NCI-H1930 (cell line): ENCODE measurements at regions not wholly inside any gene's neighbourhood (a gene's known extent, or its start where the extent isn't known, plus 50 kb on each side); places are given as distances from the start of the nearest gene placed in this dataset.
"Not testable (repeated sequence)": the region's sequence is repeated elsewhere in the genome, so short reads cannot be mapped to it uniquely, and the experiment has no call there.

Experiments used
- DNase-seq, 2 experiments: peaks; one replicate each; lab custom pipeline; 2025; lab: John Stamatoyannopoulos, UW

DNA sequence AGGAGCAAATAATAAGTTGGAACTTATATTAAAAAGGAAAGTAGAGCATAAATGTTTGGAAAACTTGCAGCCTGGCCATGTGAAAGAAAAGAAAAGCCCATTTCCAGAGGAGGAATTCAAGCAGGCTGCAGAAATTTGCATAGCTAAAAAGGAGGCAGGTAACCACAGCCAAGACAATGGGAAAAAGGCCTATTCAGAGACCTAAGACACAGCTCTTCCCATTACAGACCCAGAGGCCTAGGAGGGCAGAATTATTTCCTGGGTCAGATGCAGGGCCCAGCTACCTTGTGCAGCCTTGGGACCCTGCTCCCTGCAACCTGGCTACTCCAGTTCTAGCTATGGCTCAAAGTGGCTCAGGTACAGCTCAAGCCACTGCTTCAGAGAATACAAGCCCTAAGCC is 234.6 kb upstream of the BCHE start:
- DNase-seq, result no peak

DNA sequence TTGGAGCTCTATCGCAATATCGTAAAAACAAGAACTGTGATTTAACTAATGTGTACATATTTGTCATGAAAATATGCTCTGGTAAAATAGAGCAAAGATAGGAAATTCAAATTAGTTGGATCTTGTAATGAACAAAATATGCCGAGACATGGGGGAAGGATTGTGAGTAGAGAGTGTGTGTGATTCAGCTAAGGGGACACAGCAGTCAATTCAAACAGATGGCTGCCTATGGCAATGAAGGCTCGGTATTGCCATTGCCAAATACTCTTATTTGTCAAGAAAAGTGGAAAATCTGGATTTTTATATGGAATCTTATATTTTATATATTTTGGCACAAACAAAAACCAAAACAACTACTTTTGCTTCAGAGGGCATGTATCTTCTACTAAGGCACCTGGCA is 227.3 kb upstream of the BCHE start:
- DNase-seq, result no peak

DNA sequence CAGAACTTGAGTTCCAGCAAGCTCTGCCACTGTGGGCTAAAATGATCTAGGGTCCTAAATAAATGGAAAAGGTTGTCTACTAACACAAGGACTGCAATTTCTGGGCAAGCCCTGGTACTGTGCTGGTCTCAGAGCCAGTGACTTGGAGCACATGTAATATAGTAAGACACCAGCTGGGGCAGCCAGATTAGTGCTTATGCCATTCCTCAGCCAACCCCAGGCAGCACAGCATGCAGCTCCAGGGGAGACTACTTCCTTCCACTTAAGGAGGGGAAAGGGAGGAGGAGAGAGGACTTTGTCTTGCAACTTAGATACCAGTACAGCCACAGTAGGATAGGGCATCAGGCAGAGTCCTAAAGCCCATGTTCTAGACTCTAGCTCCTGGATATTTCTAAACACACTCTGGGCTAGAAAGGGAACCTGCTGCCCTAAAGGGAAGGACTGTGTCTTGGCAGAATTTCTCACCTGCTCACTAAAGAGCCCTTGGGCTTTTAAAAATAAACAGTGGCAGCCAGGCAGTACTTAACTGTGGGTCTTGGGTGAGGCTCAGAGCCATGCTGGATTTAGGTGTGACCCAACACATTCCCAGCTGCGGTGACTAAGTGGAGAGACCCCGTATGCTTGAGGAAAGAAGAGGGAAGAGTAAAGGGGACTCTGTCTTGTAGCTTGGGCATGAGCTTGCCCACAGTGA is 223.7 kb upstream of the BCHE start:
- no peak for DNase-seq

DNA sequence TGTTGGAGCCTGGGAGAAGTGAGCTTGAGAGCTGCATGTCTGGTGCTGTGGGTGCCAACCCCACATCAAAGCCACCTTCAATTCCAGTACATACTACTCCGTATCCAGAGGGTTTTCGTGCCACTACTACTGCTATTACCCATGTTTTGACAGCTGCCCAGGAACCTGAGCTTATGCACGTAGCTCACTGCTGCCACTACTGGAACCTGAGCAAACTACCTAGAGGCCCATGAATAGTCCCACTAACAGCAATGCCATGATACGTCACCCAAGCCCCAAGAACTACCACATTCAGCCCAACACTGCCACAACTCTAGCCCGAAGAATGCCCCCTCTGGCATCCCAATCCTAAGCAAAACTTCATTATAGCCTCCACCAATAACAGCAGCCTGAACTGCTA is 215.2 kb upstream of the BCHE start:
- no peak for DNase-seq

DNA sequence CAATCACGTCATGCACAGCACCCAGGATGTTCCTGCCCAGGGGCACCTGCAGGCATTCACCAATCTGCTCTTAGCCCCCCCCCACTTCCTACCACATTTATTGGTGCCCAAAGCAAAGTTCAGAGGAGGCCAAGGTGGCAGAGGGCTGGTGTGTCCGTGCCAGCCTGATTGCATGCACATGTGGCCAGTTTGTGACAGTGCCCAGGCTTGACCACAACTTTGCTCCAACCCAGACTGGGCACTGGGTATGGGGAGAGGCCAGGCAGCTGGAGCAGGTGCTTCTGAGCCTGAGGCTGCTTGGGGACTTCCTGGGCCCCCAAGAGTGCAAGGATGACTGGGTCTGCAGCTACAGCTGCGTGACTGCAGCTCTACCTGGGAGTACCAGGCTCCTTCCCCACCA is 192.3 kb upstream of the BCHE start:
- no peak for DNase-seq

- no peak for DNase-seq
Measured at GRCh38 chr3:166013073-166013679, 176.0 kb upstream of the BCHE start.

- no peak for DNase-seq
Measured at GRCh38 chr3:166011771-166012170, 174.5 kb upstream of the BCHE start.

DNA sequence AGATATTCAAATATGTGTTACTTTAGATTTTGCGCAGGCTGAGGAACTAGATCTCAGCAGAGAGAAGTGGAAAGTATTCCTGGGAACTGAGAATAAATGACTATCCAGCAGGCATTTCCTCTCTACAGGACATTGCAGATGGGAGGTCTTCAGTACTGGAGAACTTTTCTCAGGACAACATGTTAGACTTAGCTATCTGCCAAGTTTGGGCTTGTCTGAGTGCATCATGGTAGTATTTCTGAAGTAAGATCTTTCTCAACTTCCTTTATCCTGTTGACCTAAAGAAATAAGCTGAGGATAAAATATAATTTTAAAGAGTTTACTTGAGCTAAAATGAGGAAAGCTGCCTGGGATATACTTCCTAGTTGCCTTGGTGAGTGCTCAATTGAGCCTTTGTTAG is 167.9 kb upstream of the BCHE start:
- DNase-seq, result no peak

DNA sequence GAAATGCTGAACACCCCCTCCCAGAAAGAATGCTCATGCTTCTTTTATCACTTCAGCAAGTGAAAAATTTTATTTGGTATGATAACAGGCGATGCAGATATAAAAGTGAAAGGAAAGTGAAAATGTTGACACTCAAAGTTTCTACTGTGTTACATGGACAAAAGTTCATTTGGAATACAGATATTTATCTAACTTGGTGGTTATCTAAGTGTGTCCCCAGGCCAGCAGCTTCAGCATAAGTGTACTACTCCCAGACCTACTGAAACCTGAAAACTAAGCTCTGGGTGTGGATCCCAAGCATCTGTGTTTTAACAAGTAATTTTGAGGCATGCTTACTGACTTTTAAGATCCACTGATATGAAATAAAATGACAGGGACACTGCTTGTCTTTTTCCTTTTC is 157.1 kb upstream of the BCHE start:
- no peak for DNase-seq

DNA sequence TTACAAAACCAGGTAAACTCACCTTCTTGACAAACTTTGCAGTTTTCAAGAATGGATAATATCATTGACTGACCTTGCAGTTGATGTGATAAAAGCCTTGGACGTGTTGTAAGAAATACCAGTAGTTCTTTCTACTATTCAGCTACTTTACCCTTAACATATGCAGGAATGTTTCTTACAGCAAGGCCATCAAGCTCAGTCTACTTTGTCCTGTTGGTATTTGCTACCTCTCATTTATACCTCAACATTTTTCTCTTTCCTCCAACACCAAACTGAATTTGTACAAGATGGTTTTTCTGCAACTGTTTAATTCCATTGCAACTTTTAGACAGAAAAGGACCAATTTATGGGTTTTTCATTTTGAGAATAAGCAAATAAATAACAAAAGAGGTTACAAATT is 147.4 kb upstream of the BCHE start:
- DNase-seq, result no peak

DNA sequence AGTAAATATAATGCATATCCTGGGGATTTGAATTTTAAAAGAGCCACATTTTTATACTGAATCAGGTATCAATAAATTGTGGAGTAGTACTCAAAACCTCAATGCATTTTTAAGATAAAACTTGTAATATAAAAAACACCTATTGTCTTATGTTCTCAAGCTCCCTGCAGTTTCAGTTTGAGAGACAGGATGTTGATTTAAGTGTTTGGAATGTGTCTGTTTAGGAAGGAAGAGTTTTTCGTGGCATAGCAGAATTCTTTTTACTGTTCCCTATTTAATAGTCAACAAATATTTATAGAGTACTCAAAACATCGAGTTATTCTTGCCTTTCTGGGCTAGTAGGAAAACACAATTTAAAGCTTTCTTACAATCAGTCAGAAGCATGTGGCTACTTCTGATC is 146.1 kb upstream of the BCHE start:
- no peak for DNase-seq

GRCh38 chr3:165981318-165981717 is 144.1 kb upstream of the BCHE start:
- no peak for DNase-seq

DNA sequence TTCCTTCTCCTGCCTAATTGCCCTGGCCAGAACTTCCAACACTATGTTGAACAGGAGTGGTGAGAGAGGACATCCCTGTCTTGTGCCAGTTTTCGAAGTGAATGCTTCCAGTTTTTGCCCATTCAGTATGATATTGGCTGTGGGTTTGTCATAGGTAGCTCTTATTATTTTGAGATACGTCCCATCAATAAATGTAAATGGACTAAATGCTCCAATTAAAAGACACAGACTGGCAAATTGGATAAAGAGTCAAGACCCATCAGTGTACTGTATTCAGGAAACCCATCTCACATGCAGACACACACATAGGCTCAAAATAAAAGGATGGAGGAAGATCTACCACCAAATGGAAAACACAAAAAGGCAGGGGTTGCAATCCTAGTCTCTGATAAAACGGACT is 123.6 kb upstream of the BCHE start:
- not testable (repeated sequence) for DNase-seq

GRCh38 chr3:165954171-165954570 is 116.9 kb upstream of the BCHE start:
- DNase-seq, result no peak

GRCh38 chr3:165946360-165946759 is 109.1 kb upstream of the BCHE start:
- no peak for DNase-seq

GRCh38 chr3:165938986-165939540 is 101.8 kb upstream of the BCHE start:
- no peak for DNase-seq

DNA sequence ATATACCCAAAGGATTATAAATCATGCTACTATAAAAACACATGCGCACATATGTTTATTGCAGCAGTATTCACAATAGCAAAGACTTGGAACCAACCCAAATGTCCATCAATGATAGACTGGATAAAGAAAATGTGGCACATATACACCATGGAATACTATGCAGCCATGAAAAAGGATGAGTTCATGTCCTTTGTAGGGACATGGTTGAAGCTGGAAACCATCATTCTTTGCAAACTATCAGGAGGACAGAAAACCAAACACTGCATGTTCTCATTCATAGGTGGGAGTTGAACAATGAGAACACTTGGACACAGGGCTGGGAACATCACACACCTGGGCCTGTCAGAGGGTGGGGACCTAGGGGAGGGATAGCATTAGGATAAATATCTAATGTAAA is 98.9 kb upstream of the BCHE start:
- not testable (repeated sequence) for DNase-seq

DNA sequence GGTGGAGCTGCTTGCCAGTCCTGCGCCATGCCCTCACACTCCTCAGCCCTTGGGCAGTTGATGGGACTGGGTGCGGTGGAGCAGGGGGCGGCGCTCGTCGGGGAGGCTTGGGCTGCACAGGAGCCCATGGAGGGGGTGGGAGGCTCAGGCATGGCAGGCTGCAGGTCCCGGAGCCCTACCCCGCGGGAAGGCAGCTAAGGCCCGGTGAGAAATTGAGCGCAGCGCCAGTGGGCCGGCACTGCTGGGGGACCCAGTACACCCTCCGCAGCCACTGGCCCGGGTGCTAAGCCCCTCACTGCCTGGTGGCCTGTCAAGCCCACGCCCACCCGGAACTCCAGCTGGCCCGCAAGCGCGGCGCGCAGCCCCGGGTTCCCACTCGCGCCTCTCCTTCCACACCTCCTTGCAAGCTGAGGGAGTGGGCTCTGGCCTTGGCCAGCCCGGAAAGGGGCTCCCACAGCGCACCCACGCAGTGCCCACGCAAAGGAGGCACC is 87.1 kb upstream of the BCHE start:
- DNase-seq, result not testable (repeated sequence)

DNA sequence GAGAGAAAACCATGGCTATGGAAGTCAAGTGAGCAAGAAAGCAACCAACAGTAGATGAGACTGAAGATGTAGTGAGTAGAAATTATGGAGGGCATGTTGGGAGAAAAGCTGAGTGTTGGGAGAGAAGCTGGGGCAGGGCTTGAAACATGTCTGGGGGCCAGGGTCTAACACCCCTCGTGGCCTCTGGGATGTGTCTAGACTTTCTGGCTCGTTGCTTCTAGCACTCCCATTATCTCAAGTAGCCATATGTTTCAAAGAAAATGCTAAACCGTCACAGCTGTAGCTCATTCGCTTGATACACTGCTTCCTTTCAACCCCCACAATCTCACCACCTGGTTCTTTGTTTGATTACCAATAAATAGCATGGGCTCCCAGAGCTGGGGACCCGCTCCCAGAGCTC is 83.8 kb upstream of the BCHE start:
- DNase-seq, result no peak

GRCh38 chr3:165919284-165919683 is 82.1 kb upstream of the BCHE start:
- no peak for DNase-seq

GRCh38 chr3:165918657-165918979 is 81.4 kb upstream of the BCHE start:
- no peak for DNase-seq

GRCh38 chr3:165917938-165918656 is 80.9 kb upstream of the BCHE start:
- peak; percentile 14 to 31 for DNase-seq

DNA sequence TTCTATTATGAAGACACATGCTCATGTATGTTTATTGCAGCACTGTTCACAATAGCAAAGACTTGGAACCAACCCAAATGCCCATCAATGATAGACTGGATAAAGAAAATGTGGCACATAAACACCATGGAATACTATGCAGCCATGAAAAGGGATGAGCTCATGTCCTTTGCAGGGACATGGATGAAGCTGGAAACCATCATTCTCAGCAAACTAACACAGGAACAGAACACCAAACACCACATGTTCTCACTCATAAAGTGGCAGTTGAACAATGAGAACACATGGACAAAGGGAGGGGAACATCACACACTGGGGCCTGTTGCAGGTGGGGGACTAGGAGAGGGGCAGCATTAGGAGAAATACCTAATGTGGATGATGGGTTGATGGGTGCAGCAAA is 77.9 kb upstream of the BCHE start:
- not testable (repeated sequence) for DNase-seq
